Tibial nerve (tissue), 3 donors: ENCODE measurements at regions not wholly inside any gene's neighbourhood (a gene's known extent, or its start where the extent isn't known, plus 50 kb on each side); places are given as distances from the start of the nearest gene placed in this dataset.

Experiments
- EP300 ChIP-seq, 2 donors: sonication (generic); formaldehyde crosslinking; IDR thresholded peaks; one replicate each; pipeline ENCODE4 v1.6.1; 2017; ENCODE audit warnings: antibody characterized with exemption in 2 of 2, mild to moderate bottlenecking in 1 of 2
- POLR2A ChIP-seq, 2 donors: fragments of 450-650 bp; IDR thresholded peaks; one replicate each; pipeline ENCODE4 v1.6.1; 2017; ENCODE audit warnings: antibody characterized with exemption in 2 of 2, mild to moderate bottlenecking in 2 of 2, moderate library complexity in 2 of 2

GRCh38 chr2:126784045-126784444 is 114.6 kb upstream of the TEX51 start:
- TF ChIP-seq POLR2A (IDR thresholded peaks at IDR 0.05) (no peak), EP300 (IDR thresholded peaks at IDR 0.05) (no peak)
